Nephron progenitor cell (in vitro differentiated cells): ENCODE measurements at regions not wholly inside any gene's neighbourhood (a gene's known extent, or its start where the extent isn't known, plus 50 kb on each side); places are given as distances from the start of the nearest gene placed in this dataset.
"Not testable (repeated sequence)": the region's sequence is repeated elsewhere in the genome, so short reads cannot be mapped to it uniquely, and the experiment has no call there.

ENCODE experiments used
- DNase-seq: peaks from one replicate; pipeline ENCODE4 v3.0.0; 2021
- H3K27ac Mint-ChIP-seq: 2 replicates; pipeline ENCODE4 v1.8.0; 2021; ENCODE audit warnings: mild to moderate bottlenecking, moderate library complexity, mixed read lengths
- H3K27me3 Mint-ChIP-seq: 2 replicates; pipeline ENCODE4 v1.8.0; 2021; ENCODE audit warnings: mild to moderate bottlenecking, low read depth, mixed read lengths; ENCODE audit not compliant: poor library complexity
- H3K36me3 Mint-ChIP-seq: 2 replicates; pipeline ENCODE4 v1.8.0; 2021; ENCODE audit warnings: low read depth, mixed read lengths
- H3K4me1 Mint-ChIP-seq: 2 replicates; pipeline ENCODE4 v1.8.0; 2021; ENCODE audit warnings: mixed read lengths
- H3K4me3 Mint-ChIP-seq: 2 replicates; pipeline ENCODE4 v1.8.0; 2021; ENCODE audit warnings: mild to moderate bottlenecking, moderate library complexity, mixed read lengths
- H3K9me3 Mint-ChIP-seq: 2 replicates; pipeline ENCODE4 v1.8.0; 2021; ENCODE audit warnings: mild to moderate bottlenecking, moderate library complexity, mixed read lengths
- TF ChIP-seq, protein P1 (sequence below): fragments of 200-600 bp; sonication (generic); IDR thresholded peaks from 2 replicates; pipeline ENCODE4 v1.5.0; 2021; ENCODE audit warnings: antibody characterized with exemption

- DNase-seq, H3K27ac Mint-ChIP-seq, H3K4me1 Mint-ChIP-seq, H3K9me3 Mint-ChIP-seq, H3K36me3 Mint-ChIP-seq, H3K27me3 Mint-ChIP-seq, H3K4me3 Mint-ChIP-seq: not testable (repeated sequence)
Measured at GRCh38 chr5:71343994-71344393, 111.5 kb upstream of the BDP1 start.

DNA sequence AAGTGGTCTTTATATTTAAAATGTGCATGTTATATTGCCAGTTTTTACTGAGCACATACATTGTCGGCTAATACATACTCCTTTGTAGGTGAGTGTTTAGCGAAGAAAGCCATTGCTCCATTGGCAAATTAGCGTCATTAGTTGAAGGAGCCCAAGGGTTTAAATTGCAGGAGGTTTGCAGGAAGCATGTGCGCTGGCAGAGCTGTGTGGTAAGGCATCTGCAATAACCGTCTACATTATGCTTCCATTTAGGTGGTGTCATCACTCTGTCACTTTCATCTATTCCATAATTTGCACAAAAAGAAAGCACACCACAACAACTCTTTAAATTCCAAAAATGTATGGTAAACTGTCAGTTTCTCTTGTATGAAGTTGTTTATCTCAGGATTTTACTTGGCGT is 82.8 kb upstream of the BDP1 start:
- peaks cover 19% of the 10 kb centered on the region for H3K4me1 Mint-ChIP-seq
- not testable (repeated sequence) for H3K27me3 Mint-ChIP-seq, H3K4me3 Mint-ChIP-seq, H3K9me3 Mint-ChIP-seq, DNase-seq, H3K27ac Mint-ChIP-seq, H3K36me3 Mint-ChIP-seq

DNA sequence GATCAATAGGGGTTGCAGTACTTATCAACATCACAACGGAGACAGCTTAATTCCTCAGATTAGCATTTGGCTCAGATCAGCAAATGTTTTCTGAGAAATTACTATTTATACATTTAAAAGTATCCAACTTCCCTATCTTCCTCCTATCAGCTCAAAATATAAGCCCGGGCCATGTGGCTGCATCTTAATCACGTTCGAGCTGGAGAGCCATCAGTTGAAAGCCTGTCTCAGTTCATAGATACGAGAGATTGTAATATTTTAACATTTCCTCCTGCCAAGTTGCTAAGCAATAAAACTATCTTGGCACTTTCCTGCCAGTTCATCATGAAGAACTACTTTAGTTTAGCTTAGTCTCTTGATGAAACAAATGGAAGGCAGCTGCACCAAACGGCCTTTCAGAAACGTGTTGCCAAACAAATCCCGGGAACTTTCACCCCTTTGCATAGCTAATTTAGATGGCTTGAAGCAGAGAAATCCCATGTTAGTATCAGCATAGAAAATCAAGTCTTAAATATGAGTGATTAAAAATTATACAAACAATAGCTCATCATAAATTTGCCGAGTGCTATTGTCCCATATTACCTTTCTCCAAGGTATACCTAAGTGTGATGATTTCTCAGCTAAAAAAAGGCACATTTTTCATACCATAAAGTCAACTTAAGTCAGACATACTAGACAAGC is 82.3 kb upstream of the BDP1 start:
- not testable (repeated sequence) for H3K9me3 Mint-ChIP-seq, H3K27ac Mint-ChIP-seq, DNase-seq, H3K4me3 Mint-ChIP-seq, H3K27me3 Mint-ChIP-seq, H3K36me3 Mint-ChIP-seq
- peaks cover 18% of the 10 kb centered on the region for H3K4me1 Mint-ChIP-seq

DNA sequence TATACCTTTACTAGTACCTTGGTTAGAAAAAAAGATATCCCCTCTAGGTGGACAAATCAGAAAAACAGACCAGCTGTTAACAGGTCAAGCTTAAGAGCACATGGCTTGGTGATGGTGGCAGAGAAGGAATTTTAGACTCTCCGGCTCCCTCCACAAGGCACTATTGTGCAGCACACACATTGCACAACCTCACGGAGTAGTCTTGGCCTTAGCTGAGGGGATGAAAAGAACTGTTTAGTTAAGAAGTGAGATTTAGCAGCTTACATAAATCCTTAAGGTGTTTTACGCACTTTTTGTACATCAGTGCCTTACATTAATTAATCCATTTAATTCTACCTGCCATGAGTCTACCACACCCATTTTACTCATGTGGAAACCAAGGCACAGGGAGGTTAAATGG is 71.2 kb upstream of the BDP1 start:
- DNase-seq, H3K27me3 Mint-ChIP-seq, H3K4me3 Mint-ChIP-seq, H3K36me3 Mint-ChIP-seq, H3K9me3 Mint-ChIP-seq, H3K27ac Mint-ChIP-seq: not testable (repeated sequence)
- peaks cover 12% of the 10 kb centered on the region for H3K4me1 Mint-ChIP-seq

- Mint-ChIP-seq H3K4me1 (peaks cover 12% of the 10 kb centered on the region), H3K4me3 (no peak overlapping the region), H3K9me3 (peaks cover 5% of the 10 kb centered on the region), H3K36me3 (no peaks in the 10 kb centered on the region), H3K27ac (no peak overlapping the region), H3K27me3 (no peaks in the 10 kb centered on the region)
- DNase-seq, result no peak
- TF ChIP-seq, protein P1, sequence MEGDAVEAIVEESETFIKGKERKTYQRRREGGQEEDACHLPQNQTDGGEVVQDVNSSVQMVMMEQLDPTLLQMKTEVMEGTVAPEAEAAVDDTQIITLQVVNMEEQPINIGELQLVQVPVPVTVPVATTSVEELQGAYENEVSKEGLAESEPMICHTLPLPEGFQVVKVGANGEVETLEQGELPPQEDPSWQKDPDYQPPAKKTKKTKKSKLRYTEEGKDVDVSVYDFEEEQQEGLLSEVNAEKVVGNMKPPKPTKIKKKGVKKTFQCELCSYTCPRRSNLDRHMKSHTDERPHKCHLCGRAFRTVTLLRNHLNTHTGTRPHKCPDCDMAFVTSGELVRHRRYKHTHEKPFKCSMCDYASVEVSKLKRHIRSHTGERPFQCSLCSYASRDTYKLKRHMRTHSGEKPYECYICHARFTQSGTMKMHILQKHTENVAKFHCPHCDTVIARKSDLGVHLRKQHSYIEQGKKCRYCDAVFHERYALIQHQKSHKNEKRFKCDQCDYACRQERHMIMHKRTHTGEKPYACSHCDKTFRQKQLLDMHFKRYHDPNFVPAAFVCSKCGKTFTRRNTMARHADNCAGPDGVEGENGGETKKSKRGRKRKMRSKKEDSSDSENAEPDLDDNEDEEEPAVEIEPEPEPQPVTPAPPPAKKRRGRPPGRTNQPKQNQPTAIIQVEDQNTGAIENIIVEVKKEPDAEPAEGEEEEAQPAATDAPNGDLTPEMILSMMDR, result no peak
Measured at GRCh38 chr5:71384706-71385105, 70.7 kb upstream of the BDP1 start.

DNA sequence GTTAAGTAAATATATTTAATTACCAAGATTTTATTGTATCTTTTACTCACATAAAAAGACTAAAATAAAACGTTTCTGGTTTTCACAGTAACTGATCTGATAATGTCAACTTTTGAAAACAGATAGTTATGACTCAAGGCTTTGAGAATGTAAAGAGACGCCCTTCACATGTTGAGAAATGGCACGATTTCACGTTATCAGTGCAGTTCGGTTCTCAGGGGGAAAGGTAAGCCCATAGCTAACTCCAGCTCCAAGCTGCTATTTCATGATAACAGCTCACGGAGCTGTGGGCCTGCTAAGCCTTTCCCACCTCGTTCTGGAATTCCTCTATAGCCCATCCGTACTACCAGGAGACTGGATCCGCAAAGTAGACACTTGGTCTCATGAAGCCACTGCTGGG is 70.2 kb upstream of the BDP1 start:
- H3K36me3 Mint-ChIP-seq, H3K9me3 Mint-ChIP-seq, DNase-seq, H3K4me3 Mint-ChIP-seq, H3K27me3 Mint-ChIP-seq: not testable (repeated sequence)
- H3K27ac Mint-ChIP-seq, result peak overlapping the region; percentile 85
- peaks cover 12% of the 10 kb centered on the region for H3K4me1 Mint-ChIP-seq

- H3K4me1 Mint-ChIP-seq, result peaks cover 12% of the 10 kb centered on the region
- not testable (repeated sequence) for DNase-seq, H3K27me3 Mint-ChIP-seq, H3K36me3 Mint-ChIP-seq, H3K27ac Mint-ChIP-seq, H3K4me3 Mint-ChIP-seq, H3K9me3 Mint-ChIP-seq
Measured at GRCh38 chr5:71388184-71388583, 67.3 kb upstream of the BDP1 start.

DNA sequence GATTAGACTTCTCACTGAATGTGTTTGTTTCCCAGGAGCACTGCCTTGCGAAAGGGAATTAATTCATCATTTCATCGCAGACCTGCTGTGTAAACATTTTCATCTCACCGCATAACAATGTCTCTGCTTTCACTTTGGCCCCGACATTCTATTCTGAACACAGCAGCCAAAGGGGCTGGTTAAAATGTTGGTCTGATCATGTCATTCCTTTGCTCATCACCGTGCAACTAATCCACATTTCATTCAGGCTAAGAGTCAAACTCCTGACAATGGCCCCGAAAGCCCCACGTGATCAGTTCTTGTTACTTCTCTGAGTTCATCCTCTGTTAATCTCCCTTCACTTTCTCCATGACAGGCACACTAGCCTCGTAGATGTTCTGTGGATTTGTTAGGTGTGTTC is 57.1 kb upstream of the BDP1 start:
- not testable (repeated sequence) for H3K27me3 Mint-ChIP-seq, H3K36me3 Mint-ChIP-seq, DNase-seq, H3K9me3 Mint-ChIP-seq, H3K27ac Mint-ChIP-seq, H3K4me1 Mint-ChIP-seq, H3K4me3 Mint-ChIP-seq

DNA sequence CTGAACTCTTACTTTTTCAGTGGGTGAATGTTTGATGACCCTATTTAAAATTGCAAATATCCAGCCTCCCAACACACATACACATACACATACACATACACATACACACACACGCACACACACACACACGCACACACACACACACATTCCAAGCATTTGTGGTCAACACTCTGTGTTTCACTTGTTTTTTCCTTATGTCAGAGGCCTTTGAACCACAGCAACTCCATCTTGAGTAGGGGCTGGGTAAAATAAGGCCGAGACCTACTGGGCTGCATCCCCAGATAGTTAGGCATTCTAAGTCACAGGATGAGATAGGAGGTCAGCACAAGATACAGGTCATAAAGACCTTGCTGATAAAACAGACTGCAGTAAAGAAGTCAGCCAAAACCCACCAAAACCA is 56.6 kb upstream of the BDP1 start:
- H3K27ac Mint-ChIP-seq, DNase-seq, H3K36me3 Mint-ChIP-seq, H3K4me1 Mint-ChIP-seq, H3K9me3 Mint-ChIP-seq, H3K27me3 Mint-ChIP-seq, H3K4me3 Mint-ChIP-seq: not testable (repeated sequence)

GRCh38 chr5:71399443-71399842 is 56.0 kb upstream of the BDP1 start:
- H3K4me3 Mint-ChIP-seq, H3K36me3 Mint-ChIP-seq, DNase-seq, H3K4me1 Mint-ChIP-seq, H3K27ac Mint-ChIP-seq, H3K27me3 Mint-ChIP-seq, H3K9me3 Mint-ChIP-seq: not testable (repeated sequence)

DNA sequence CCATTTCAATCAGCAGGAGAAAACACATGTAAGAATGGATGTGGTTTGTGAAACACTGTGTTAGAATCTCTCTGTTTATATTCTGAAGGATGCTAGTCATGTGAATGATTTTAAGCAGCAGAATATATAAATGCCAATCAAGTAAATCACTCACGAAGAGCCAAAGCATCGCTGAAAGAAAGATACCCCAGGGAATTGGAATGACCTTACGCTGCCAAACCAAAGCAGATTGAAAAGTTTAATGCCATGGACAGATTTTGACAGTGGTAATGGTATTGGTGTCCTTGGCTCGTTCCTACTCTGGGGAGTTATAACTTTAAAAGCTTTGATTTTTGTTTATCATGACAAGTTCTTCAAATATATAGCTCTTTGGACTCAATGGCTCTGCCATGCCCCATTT is 54.8 kb upstream of the BDP1 start:
- not testable (repeated sequence) for H3K4me1 Mint-ChIP-seq, H3K36me3 Mint-ChIP-seq, H3K27ac Mint-ChIP-seq, H3K4me3 Mint-ChIP-seq, DNase-seq, H3K27me3 Mint-ChIP-seq, H3K9me3 Mint-ChIP-seq

GRCh38 chr5:71401150-71401549 is 54.3 kb upstream of the BDP1 start:
- H3K27ac Mint-ChIP-seq, H3K4me3 Mint-ChIP-seq, DNase-seq, H3K27me3 Mint-ChIP-seq, H3K4me1 Mint-ChIP-seq, H3K9me3 Mint-ChIP-seq, H3K36me3 Mint-ChIP-seq: not testable (repeated sequence)

GRCh38 chr5:71401564-71401963 is 53.9 kb upstream of the BDP1 start:
- H3K27me3 Mint-ChIP-seq, H3K9me3 Mint-ChIP-seq, H3K4me3 Mint-ChIP-seq, H3K36me3 Mint-ChIP-seq, DNase-seq, H3K4me1 Mint-ChIP-seq, H3K27ac Mint-ChIP-seq: not testable (repeated sequence)

GRCh38 chr5:71404441-71404840 is 51.0 kb upstream of the BDP1 start:
- H3K36me3 Mint-ChIP-seq, H3K27me3 Mint-ChIP-seq, H3K4me3 Mint-ChIP-seq, H3K9me3 Mint-ChIP-seq, H3K27ac Mint-ChIP-seq, H3K4me1 Mint-ChIP-seq, DNase-seq: not testable (repeated sequence)
